ENCODE measurements at regions not wholly inside any gene's neighbourhood (a gene's known extent, or its start where the extent isn't known, plus 50 kb on each side); places are given as distances from the start of the nearest gene placed in this dataset.
"Not testable (repeated sequence)": the region's sequence is repeated elsewhere in the genome, so short reads cannot be mapped to it uniquely, and the experiment has no call there.

DNA sequence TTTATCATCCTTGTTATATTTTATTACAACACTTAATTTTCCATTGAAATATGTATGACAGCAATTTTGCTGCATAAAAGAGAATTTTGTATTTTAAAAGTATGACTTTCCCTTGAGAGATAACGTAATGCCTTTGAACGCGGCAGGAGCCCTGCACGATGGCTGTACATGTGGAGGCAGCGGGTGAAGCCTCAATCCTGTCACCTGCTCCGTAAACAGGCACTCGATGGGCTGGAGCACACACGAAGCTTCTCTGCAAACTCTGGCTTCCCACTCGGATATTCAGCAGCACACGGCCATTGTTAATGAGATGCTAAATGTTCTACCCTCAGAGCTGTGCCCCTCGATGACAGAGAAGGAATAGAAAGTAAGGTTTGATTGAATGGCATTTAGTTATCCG, 184.4 kb downstream of the RTP5 start:
- no peak for DNase-seq (ENCODE audit: low read depth in 1 of 2, low spot score in 1 of 2)
- in situ Hi-C loops (cut with HindIII; ENCODE audit: low pct_unique_long_range_greater_than_20kb, low sequenced_read_pairs) = no loop called here
- TF ChIP-seq JUND (IDR thresholded peaks at IDR 0.05; ENCODE audit: low read depth) = no peak

- TF ChIP-seq JUND (IDR thresholded peaks at IDR 0.05; ENCODE audit: low read depth) = no peak
- DNase-seq (ENCODE audit: low read depth in 1 of 2, low spot score in 1 of 2) = no peak
- in situ Hi-C loops (cut with HindIII; ENCODE audit: low pct_unique_long_range_greater_than_20kb, low sequenced_read_pairs) = no loop called here
Observed at GRCh38 chr2:242054406-242054805, 184.9 kb downstream of the RTP5 start.

- TF ChIP-seq JUND (IDR thresholded peaks at IDR 0.05; ENCODE audit: low read depth) = no peak
- DNase-seq (ENCODE audit: low read depth in 1 of 2, low spot score in 1 of 2) = no peak
- in situ Hi-C loops (cut with HindIII; ENCODE audit: low pct_unique_long_range_greater_than_20kb, low sequenced_read_pairs) = no loop called here
Observed at GRCh38 chr2:242054881-242055801, 185.6 kb downstream of the RTP5 start.

- DNase-seq (ENCODE audit: low read depth in 1 of 2, low spot score in 1 of 2) = no peak
- in situ Hi-C loops (cut with HindIII; ENCODE audit: low pct_unique_long_range_greater_than_20kb, low sequenced_read_pairs) = no loop called here
- TF ChIP-seq JUND (IDR thresholded peaks at IDR 0.05; ENCODE audit: low read depth) = no peak
Observed at GRCh38 chr2:242056026-242056425, 186.5 kb downstream of the RTP5 start.

DNA sequence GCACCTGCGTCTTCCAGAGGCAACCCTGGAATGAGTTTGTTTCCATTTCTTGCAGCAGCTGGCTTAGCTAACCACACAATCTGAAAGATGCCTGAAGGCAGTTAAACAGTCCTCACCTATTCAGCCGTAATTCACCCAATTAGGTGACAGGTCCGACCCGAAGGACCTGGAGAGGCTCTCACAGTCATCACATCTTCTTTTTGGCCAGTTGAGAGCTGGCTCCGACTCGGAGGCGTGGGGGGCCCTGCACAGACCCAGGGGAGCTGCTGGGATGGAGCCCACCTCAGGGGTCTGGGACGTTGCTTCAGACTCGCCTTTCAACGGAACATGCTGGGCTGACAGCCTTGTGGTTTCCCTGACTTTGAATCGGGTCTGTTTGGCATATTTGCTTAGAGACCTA, 187.3 kb downstream of the RTP5 start:
- DNase-seq (ENCODE audit: low read depth in 1 of 2, low spot score in 1 of 2) = no peak
- in situ Hi-C loops (cut with HindIII; ENCODE audit: low pct_unique_long_range_greater_than_20kb, low sequenced_read_pairs) = no loop called here
- no peak for TF ChIP-seq JUND (IDR thresholded peaks at IDR 0.05; ENCODE audit: low read depth)

- in situ Hi-C loops (cut with HindIII; ENCODE audit: low pct_unique_long_range_greater_than_20kb, low sequenced_read_pairs) = no loop called here
- TF ChIP-seq JUND (IDR thresholded peaks at IDR 0.05; ENCODE audit: low read depth) = no peak
- DNase-seq (ENCODE audit: low read depth in 1 of 2, low spot score in 1 of 2) = no peak
Observed at GRCh38 chr2:242057379-242058040, 188.0 kb downstream of the RTP5 start.

- in situ Hi-C loops (cut with HindIII; ENCODE audit: low pct_unique_long_range_greater_than_20kb, low sequenced_read_pairs) = no loop called here
- TF ChIP-seq JUND (IDR thresholded peaks at IDR 0.05; ENCODE audit: low read depth) = no peak
- DNase-seq (ENCODE audit: low read depth in 1 of 2, low spot score in 1 of 2) = no peak
Observed at GRCh38 chr2:242058116-242058680, 188.7 kb downstream of the RTP5 start.

- TF ChIP-seq JUND (IDR thresholded peaks at IDR 0.05; ENCODE audit: low read depth) = no peak
- in situ Hi-C loops (cut with HindIII; ENCODE audit: low pct_unique_long_range_greater_than_20kb, low sequenced_read_pairs) = no loop called here
- DNase-seq (ENCODE audit: low read depth in 1 of 2, low spot score in 1 of 2) = no peak
Observed at GRCh38 chr2:242059566-242059965, 190.0 kb downstream of the RTP5 start.

DNA sequence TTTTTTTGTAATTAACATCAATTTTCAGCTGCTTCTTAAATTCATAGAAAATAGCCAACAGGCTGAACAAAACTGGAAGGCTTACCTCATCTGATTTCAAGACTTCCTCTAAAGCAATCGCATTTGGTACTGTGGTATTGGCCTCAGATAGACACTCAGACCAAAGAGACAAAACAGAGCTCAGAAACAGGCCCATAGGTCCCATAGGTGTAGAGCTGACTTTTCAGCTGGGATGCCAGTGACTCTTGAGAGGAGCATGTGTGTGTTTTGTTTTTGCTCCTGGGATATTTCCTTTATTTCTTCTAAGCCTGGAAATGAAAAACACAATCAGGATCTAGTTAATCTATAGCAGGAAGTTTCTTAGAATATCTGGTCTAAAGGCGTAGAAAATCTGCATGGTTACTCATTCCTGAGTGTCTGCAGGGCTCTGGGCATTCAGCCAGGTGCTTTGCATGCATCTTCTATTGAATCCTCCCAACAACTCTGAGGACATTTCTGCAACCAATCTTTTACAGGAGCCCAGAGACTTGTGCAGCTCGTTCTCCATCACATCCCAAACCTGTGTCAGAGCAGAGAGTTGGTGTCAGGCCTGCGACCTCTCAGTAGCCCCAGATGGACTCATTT, 190.8 kb downstream of the RTP5 start:
- in situ Hi-C loops (cut with HindIII; ENCODE audit: low pct_unique_long_range_greater_than_20kb, low sequenced_read_pairs) = no loop called here
- TF ChIP-seq JUND (IDR thresholded peaks at IDR 0.05; ENCODE audit: low read depth) = no peak
- no peak for DNase-seq (ENCODE audit: low read depth in 1 of 2, low spot score in 1 of 2)

- DNase-seq (ENCODE audit: low read depth in 1 of 2, low spot score in 1 of 2); in situ Hi-C loops (cut with HindIII; ENCODE audit: low pct_unique_long_range_greater_than_20kb, low sequenced_read_pairs): not testable (repeated sequence)
Observed at GRCh38 chr2:242061930-242062329, 192.4 kb downstream of the RTP5 start.

DNA sequence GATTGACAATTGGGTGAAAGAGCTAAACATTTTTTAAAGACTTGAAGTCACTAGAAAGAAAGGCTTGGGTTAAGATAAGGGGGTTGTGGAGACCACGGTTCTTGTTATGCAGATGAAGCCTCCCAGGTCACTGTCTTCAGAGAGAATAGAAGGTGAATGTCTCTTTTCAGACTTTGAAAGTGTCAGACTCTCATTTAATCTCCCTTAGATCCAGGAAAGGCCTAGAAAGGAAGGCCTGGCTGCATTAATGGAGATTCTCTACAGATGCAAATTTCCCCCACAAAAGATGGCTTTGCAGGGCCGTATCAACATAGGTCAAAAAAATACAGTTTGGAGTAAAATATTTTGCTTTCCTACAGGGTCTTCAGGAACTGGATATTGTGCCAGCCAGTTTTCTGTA, 193.9 kb downstream of the RTP5 start:
- in situ Hi-C loops (cut with HindIII; ENCODE audit: low pct_unique_long_range_greater_than_20kb, low sequenced_read_pairs) = no loop called here
- DNase-seq (ENCODE audit: low read depth in 1 of 2, low spot score in 1 of 2) = no peak
- TF ChIP-seq JUND (IDR thresholded peaks at IDR 0.05; ENCODE audit: low read depth) = no peak

DNA sequence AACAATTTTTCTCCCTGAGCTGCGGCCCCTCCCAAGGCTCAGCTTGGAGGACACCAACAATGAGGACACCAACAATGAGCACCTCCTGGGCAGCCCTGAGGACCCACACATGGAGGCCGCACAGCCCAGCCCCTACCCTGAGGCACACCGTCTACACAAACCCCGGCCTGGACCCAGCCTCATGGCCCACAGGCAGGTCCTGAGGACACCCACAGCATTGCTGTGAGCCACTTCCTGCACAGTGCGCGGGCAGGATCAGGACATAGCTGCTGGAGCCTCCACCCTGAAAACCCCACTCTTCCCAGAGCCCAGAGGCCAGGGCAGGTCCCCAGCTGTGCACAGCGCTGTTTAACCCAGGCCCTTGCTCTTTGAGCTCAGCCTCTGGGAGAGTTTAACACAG, 194.3 kb downstream of the RTP5 start:
- no peak for DNase-seq (ENCODE audit: low read depth in 1 of 2, low spot score in 1 of 2)
- TF ChIP-seq JUND (IDR thresholded peaks at IDR 0.05; ENCODE audit: low read depth) = no peak
- in situ Hi-C loops (cut with HindIII; ENCODE audit: low pct_unique_long_range_greater_than_20kb, low sequenced_read_pairs) = no loop called here
